ENCODE measurements at regions not wholly inside any gene's neighbourhood (a gene's known extent, or its start where the extent isn't known, plus 50 kb on each side); places are given as distances from the start of the nearest gene placed in this dataset.

- Mint-ChIP-seq H3K36me3 (no peaks in the 10 kb centered on the region), H3K27me3 (ENCODE audit: low read depth in 2 of 2) (no peaks in the 10 kb centered on the region), H3K4me1 (no peaks in the 10 kb centered on the region), H3K27ac (no peak overlapping the region), H3K4me3 (no peak overlapping the region), H3K9me3 (peaks cover 3 to 4% of the 10 kb centered on the region in 2 donors)
- no peak overlapping the region for H3K4me3 ChIP-seq (ENCODE audit: low read length)
- DNase-seq (no peak), ATAC-seq (no peak)
- no peaks in the 10 kb centered on the region for H3K9me3 ChIP-seq (ENCODE audit: control insufficient read depth, insufficient read depth, low read length)
- TF ChIP-seq, protein P1, sequence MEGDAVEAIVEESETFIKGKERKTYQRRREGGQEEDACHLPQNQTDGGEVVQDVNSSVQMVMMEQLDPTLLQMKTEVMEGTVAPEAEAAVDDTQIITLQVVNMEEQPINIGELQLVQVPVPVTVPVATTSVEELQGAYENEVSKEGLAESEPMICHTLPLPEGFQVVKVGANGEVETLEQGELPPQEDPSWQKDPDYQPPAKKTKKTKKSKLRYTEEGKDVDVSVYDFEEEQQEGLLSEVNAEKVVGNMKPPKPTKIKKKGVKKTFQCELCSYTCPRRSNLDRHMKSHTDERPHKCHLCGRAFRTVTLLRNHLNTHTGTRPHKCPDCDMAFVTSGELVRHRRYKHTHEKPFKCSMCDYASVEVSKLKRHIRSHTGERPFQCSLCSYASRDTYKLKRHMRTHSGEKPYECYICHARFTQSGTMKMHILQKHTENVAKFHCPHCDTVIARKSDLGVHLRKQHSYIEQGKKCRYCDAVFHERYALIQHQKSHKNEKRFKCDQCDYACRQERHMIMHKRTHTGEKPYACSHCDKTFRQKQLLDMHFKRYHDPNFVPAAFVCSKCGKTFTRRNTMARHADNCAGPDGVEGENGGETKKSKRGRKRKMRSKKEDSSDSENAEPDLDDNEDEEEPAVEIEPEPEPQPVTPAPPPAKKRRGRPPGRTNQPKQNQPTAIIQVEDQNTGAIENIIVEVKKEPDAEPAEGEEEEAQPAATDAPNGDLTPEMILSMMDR (IDR thresholded peaks at IDR 0.05) = no peak
- H3K27me3 ChIP-seq (ENCODE audit: control insufficient read depth, insufficient read depth, low read length) = no peaks in the 10 kb centered on the region
- 86% methylated on average over 2 of the region's 3 CpGs for WGBS (ENCODE audit: insufficient coverage)
- no peak overlapping the region for H3K27ac ChIP-seq (ENCODE audit: low read length)
- intact Hi-C loops (cut with micrococcal nuclease) = no loop called here
- no peaks in the 10 kb centered on the region for H3K4me1 ChIP-seq (ENCODE audit: control insufficient read depth, insufficient read depth, low read length)
- no peaks in the 10 kb centered on the region for H3K36me3 ChIP-seq (ENCODE audit: control insufficient read depth, insufficient read depth, low read length)
These were observed 306.3 kb upstream of the PPARGC1A start for GRCh38 chr4:24195991-24196736.

DNA sequence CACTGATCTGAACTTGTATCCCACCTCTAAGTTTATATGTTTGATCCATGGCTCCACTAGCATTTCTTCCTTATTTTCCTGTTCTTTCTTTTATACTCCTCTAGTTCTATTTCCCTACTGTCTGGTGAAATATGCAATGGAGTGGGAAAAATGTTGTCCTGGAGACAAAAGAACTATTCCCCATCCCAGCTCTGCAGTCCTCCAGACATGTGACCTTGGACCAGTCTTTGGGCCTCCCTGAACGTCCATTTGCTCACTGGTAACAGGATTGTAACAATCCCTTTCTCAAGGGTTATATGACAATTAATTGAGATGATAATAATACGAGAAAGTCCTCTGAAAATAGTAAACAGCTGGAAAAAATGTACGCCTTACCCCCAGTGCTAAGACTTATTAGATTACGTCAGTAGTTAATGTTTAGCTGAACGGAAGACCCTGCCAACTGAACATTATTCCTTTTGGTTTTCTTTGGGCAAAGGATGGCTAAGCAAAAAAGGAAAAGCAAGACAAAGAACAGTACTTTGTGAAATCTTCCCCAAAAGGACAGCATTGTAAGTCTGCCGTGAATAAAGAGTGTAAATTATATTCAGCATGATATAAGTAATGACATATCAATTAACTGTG lies 302.3 kb upstream of the PPARGC1A start:
- Histone ChIP-seq H3K27ac (ENCODE audit: low read length) (no peak overlapping the region), H3K27me3 (ENCODE audit: control insufficient read depth, insufficient read depth, low read length) (no peaks in the 10 kb centered on the region), H3K4me3 (ENCODE audit: low read length) (no peak overlapping the region), H3K36me3 (ENCODE audit: control insufficient read depth, insufficient read depth, low read length) (no peaks in the 10 kb centered on the region), H3K9me3 (ENCODE audit: control insufficient read depth, insufficient read depth, low read length) (no peaks in the 10 kb centered on the region), H3K4me1 (ENCODE audit: control insufficient read depth, insufficient read depth, low read length) (no peaks in the 10 kb centered on the region)
- Mint-ChIP-seq H3K27me3 (ENCODE audit: low read depth in 2 of 2) (no peaks in the 10 kb centered on the region), H3K9me3 (peaks cover 2 to 9% of the 10 kb centered on the region in 2 donors), H3K27ac (no peak overlapping the region), H3K36me3 (no peaks in the 10 kb centered on the region), H3K4me3 (no peak overlapping the region), H3K4me1 (no peaks in the 10 kb centered on the region)
- DNase-seq (no peak), ATAC-seq (no peak)
- intact Hi-C loops (cut with micrococcal nuclease) = no loop called here
- TF ChIP-seq, protein P1 (IDR thresholded peaks at IDR 0.05) = no peak
- WGBS (ENCODE audit: insufficient coverage) = 87% methylated on average over 5 of the region's 6 CpGs

DNA sequence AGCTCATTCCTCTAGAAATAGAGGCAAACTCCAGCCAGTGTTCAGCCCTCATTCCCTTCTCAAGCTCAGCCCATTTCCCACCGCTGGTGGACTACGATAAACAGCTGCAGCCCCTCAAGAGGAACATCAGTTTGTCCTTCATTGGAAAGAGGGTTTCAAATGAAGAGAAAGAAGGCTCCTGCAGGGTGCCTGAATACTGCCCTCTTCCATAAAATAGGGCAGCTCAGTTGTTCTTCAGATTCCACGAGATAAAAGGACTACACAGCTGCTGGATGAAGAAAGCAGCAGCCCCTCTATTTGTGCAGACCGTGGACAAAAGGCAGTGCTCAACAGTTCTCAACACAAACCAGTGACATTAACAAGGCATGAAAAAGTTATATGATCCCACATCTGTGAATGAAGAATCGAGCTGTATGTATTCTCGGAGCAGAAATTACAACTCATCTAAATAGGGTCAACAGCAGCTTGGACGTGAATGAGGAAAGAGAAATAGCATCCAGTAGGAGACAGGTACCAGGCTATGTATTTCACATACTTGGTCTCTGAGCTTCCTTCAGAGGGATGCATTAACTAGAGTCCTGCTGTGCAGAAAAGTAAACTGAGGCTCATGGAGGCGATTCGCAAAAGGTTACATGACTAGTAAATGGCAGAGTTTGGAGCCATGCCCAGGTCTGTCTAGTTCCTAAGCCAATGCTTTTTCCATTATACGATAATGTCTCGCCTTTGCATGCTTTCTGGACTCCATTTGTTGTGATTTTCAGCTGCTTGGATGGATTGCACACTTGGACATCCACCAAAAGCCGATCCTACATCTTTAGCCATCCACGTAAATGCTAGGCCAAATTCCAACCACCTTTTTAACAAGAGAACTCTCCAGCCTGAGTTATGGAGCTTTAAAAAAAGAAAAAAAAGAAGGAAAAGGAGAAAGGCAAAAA lies 301.2 kb upstream of the PPARGC1A start:
- TF ChIP-seq, protein P1 (IDR thresholded peaks at IDR 0.05) = no peak
- Histone ChIP-seq H3K27ac (ENCODE audit: low read length) (no peak overlapping the region), H3K9me3 (ENCODE audit: control insufficient read depth, insufficient read depth, low read length) (no peaks in the 10 kb centered on the region), H3K36me3 (ENCODE audit: control insufficient read depth, insufficient read depth, low read length) (no peaks in the 10 kb centered on the region), H3K27me3 (ENCODE audit: control insufficient read depth, insufficient read depth, low read length) (no peaks in the 10 kb centered on the region), H3K4me1 (ENCODE audit: control insufficient read depth, insufficient read depth, low read length) (no peaks in the 10 kb centered on the region), H3K4me3 (ENCODE audit: low read length) (no peak overlapping the region)
- H3K4me1 Mint-ChIP-seq = no peaks in the 10 kb centered on the region
- H3K27ac Mint-ChIP-seq = no peak overlapping the region
- H3K4me3 Mint-ChIP-seq = no peak overlapping the region
- intact Hi-C loops (cut with micrococcal nuclease) = no loop called here
- H3K36me3 Mint-ChIP-seq = no peaks in the 10 kb centered on the region
- no peak for ATAC-seq
- WGBS (ENCODE audit: insufficient coverage) = 86% methylated on average over 12 of the region's 13 CpGs
- peaks cover 2 to 8% of the 10 kb centered on the region in 2 donors for H3K9me3 Mint-ChIP-seq
- no peaks in the 10 kb centered on the region for H3K27me3 Mint-ChIP-seq (ENCODE audit: low read depth in 2 of 2)
- no peak for DNase-seq
